Astrocyte of the hippocampus (primary cell): ENCODE measurements at regions not wholly inside any gene's neighbourhood (a gene's known extent, or its start where the extent isn't known, plus 50 kb on each side); places are given as distances from the start of the nearest gene placed in this dataset.
A peak's percentile ranks its signal among the peaks of the same experiment; 100 is the strongest.

Experiments
- DNase-seq: peaks from one replicate; pipeline ENCODE4 v3.0.0; 2011; ENCODE audit warnings: low read depth, low spot score

DNA sequence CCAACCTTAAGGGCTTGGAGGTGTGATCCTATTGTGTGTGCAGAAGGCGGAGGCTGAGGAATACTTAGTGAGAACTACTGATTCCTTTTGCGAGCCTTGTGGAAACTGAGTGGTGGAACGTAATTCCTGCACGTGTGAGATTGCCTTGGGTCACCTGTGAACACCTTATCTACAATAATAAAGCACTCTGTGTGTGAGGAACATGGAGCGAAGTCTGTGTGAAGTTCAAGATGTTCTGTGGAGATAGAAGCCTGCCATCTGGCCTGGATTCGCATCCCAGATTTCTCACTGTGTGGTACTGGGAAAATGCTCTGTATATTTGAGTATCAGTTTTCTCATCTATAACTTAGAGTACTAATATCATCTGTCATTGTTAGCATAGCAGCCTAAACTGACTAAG lies 179.5 kb upstream of the PDZRN3 start:
- DNase-seq = no peak

DNA sequence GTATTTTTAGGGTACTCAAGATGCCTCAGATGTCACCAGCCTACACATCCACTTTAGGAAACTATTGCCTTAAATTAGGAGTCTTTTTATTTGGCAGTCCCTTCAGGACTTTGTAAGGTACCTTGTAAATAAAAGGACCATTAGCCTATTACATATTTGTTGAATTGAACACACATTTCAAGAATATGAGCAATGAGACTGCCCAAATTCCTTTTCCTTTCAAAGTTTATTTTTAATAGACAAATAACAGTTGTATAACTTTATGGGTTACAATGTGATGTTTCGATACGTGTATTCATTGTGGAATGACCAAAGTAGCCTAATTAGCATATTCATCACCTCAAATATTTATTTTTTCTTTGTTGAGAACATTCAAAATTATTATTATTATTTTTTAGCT lies 176.7 kb upstream of the PDZRN3 start:
- no peak for DNase-seq

DNA sequence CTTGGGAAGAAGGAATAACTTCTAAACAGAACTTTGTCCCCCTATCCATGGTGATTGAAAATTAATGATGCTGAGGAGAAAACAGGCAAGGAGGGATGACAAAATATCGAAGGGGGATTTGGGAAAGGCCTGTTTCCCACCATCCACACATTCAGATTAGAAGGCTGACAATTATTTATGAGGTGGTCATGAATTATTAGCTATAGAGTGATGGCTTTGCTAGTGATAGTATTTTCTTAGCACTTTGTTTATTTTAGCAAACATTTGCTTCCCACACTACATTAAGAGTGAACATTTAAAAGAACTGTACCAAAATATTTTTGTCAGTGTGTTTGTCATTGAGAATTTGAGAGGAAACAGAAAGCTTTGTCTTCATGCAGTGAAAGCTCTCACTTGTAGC lies 172.6 kb upstream of the PDZRN3 start:
- no peak for DNase-seq

DNA sequence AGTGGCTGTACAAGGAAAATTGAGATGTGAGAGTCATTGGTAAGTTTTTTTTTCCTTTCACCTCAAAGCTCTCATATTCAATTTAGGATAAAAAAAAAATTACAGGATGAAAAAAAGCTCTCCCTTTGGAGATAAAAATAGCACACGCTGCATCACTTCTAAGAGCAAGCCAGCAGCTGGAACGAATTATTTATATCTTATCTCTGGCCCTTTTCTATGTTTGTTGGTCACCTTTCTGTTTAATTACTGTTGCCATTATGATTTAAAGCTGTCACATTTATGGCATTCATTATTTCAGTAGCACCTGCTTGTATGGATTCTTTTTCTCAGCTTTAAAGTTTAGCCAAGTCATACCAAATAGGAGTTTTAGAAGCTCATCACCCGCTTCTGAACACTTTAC lies 171.6 kb upstream of the PDZRN3 start:
- DNase-seq = no peak

DNA sequence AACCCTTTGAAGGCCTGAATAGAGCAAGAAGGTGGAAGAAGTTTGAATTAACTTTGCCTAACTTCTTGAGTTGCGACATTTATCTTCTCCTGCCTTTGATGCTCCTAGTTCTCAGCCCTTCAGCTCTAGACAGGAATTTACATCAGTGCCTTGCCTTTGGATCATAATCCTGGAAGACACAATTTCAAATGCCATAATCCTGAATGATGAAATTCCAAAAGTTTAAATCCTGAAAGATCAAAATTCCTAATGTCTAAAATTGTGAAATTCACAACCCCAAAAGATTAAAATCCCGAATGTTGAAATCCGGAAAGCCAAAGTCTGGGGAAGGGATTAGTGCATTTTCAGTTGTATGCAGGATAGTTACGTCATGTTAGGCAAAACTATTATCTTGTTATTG lies 166.6 kb upstream of the PDZRN3 start:
- no peak for DNase-seq

DNA sequence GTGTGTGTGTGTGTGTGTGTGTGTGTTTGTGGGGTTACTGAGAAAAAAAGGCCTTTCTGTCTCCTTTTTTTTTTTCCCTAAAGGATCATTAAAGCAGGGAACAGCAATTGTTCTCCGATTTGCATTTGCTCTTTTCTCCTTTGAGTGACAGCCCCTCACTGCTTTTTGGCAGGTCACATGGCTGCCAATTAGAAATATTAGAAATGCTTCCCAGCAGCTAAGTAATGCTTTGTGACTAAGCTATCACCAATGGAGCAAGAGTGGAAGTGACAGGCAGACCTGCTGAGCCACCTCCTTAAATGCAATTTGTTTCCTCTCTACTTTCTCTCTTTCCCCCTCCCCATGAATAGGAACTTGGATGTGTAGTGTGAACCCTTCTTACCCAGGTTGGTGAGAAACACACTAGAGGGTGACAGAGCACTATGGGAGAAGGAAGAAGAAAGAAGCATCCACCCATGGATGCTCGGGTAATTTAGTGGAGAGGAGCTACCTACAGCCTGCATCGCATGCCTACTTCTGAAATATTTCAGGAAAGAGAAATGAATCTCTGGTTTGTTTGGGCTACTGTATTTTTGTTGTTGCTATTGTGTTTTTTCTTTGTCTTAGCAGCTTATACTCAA lies 165.2 kb upstream of the PDZRN3 start:
- peak; percentile 13 for DNase-seq

DNA sequence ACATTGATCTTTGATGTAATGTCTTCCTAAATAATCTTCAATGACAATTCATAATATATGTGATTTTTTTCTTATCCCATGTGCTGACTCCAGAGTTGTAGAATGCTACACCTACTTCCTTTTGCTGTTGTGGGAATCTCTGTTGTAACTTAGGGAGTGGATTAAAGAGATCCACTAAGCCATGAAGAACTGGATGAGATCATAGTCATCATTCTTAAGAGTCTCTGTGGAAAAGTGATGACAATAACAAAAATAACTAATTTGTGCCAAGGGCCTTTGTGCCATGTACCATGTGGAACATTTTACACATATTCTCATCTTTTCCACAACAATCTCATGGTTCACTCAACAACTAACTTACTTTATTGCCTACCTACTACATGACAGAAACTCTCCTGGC lies 162.9 kb upstream of the PDZRN3 start:
- DNase-seq = no peak

DNA sequence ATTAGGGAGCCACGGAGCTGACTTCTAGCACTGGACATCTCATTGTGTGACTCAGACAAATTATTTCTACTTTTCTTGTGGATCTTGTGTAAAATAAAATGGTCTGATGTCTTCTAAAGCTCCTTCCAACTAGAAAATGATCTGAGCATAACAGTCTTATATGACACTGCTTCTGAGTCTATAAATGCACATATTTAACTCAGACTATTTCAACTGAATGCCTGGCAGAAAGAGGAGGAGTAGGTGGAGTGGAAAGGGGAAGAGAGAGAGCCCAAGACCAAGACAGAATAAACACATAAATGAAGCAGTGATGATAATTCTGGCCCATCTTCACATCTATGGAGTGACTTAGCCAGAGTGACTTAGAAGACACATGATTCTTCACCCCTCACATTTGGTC lies 162.3 kb upstream of the PDZRN3 start:
- no peak for DNase-seq

DNA sequence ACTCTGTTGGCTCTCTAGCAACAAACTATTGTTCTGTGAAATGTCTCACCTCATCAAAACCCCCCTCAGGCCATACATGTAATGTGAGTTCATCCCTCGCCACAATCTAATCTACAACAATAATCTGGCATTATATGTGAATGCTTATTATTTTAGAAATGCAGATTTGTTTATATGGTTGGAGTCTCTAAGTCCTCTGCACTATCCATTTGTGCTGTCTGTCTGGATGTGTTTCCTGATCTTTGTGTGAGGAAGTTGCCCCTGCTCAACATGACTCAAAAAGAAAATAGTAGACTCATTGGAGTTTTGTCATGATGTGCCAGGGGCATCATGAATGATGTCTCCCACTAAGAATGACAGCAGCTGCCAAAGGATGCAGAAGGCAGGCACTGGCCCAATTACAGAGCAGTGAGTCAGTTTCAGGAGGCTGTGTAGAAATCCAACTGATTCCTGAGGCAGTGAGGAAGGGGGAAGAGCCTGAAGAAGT lies 161.6 kb upstream of the PDZRN3 start:
- DNase-seq = peak; percentile 91

DNA sequence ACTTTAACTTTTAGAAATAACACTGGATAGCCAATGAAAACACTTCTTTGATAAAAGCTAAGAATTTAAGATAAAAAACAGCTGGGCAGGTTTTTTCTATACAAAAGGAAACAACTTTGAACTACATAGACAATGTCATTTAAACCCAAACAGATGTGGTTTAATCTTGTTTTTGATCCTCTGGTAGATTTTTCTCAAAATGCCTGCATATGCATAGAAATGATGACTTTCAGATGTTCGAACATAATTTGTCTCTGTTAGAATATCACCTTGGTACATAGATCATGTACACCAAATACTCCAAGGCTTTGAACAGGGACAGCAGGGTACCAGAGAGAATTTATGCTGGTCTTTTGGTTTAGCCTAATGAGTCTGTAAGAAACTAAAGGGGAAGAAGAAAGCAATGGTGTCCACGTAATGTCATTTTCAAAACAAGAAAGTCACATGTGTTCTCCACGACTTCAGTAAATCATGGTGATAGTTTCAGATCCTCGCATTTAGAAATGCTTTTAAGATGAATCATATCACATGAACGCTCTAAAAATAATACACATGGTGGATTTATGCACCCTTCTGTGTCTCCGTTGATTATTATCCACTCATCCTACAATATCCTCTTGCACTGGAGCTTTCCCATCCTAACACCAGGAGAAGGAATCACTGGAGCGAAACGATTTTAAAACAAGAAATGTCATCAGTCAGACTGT lies 160.1 kb upstream of the PDZRN3 start:
- DNase-seq = peak; percentile 10

DNA sequence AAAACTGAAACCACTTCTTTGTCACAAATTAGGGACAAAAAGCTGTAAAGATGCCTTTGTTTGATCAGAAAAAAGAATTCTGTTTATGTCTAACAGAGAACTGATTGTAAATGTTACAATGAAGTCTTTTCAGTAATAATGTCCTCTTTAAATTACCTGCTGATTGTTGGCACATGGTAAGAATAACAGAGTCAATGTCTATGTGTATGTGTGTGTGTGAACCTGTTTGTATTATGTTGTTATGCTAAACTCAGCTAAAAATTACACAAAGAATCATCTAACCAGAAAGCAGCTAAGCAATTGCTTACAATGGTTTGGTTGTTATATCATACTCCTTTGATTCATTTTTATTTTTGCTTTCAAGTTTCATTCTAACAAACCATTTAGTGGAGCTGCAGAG lies 159.1 kb upstream of the PDZRN3 start:
- DNase-seq = no peak

DNA sequence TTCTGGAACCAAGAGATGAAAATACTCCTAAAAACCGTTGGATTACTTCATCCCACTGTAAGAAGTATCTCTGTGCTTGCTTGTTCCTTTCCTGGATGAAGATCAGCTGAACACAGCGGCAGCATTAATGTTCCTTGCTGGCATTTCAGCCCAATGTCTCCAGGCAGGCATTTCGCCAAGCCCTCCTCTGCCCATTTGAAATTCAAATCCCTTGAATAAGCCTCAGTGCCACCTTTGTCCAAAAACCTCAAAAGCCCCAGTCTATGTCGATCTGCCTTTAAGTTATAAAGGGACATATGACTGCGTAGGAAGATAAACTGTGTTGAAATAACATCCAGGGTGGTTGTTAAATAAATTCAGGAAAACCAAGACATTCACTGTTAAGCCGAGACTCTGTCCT lies 156.8 kb upstream of the PDZRN3 start:
- DNase-seq = peak; percentile 76

DNA sequence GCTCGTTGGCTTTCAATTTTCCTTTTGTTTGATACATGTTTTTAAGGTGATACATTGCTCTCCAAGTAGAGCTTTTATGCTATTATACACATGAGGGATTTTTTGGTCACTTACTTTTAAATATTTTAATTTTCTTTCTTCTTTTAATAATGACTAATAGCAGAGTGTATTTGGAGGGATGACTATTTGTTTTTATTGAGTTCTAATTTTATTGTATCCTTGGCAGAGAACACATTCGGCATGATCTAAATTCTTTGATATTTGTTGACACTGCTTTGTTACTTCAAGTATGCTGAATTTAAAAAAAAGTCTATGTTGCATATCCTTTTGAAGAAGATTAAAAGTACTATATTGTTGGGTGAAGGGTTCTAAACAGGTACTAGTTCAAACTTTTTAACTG lies 149.9 kb upstream of the PDZRN3 start:
- peak; percentile 4 for DNase-seq

DNA sequence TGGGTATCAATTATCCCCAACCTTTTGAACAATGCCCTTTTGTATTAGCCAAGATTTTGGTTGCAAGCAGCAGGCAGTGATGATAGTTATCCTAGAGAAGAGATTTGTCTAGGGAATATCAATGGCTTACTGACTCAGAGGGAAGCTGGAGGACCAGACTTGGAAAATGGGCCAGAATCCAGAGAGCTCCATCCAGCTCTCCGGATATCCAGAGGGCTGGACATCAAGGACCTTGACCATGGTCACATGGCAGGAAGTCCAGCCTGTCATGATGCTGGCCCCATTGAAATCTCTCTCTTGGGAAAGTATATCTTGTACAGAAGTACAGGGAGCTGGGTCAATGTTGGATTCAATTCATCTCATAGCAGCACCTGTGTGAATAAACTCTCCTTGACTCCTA lies 148.5 kb upstream of the PDZRN3 start:
- no peak for DNase-seq

DNA sequence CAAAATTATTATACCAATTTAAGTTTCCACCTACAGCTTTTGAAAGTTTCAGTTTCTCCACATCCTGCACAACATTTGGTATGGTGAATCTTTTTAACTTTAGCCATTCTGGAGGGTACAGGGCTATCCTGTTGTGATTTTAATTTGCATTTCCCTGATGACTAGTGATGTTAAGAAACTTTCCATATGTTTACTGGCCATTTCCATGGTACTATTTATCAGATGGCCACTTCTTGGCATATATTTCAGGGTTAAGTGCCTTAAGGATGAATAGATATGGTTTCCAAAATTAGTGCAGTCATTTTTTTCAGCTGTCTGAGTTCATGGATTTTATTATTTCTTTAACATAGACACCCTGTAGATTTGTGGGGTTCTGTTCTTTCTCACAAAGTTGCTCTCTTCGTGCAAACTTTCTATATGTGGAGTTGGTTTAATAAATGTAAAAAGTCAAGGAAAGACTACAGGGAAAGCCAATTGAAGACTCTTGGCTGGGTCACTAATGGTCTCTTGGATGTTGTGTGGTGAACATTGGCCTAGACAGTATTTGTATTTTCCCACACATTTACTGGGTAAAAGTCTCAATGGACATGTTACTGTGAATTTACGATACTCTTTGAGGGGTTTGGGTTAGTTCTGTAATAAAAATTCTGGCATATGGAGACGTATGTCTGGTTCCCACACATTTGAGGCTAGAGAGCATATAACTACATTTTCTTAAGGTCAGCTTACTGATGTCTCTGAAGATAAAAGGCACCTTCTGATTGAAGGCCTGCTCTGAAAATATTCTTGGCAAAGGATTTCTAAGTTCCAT lies 147.5 kb upstream of the PDZRN3 start:
- no peak for DNase-seq

DNA sequence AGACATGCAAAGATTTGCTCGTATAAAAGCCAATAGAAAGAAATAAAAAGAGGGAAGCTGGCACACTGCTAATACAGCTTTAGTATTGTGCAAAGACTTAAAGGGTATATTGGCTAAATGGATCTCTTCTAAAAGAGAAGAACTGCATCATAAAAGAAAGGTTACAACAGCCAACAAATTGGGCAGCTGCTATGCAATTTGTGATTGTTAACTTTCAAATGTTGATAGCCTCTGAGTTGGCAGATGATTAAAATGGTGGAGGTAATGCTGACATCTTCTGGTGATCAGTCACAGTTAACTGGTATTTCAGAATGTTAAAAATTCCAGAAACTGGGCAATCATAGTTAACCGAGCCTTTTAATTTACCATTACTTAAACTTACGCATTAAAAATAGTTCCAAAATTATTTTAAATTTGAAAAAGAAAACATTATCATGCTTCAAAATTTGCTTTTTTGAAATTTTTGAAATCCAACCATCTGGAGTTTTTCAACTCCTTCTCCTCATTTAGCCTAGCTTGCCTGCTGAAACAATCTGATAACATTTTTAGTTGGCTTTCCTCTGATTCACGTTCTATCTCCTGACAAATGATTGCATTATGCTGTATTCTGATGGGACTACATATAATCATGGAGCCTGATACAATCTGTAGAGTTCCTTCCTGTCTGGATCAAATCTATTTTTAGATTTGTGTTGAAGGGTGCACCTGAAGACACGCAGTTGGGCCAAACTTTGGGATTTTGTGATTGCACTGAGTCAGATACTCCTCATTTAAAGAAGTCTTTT lies 144.0 kb upstream of the PDZRN3 start:
- no peak for DNase-seq

DNA sequence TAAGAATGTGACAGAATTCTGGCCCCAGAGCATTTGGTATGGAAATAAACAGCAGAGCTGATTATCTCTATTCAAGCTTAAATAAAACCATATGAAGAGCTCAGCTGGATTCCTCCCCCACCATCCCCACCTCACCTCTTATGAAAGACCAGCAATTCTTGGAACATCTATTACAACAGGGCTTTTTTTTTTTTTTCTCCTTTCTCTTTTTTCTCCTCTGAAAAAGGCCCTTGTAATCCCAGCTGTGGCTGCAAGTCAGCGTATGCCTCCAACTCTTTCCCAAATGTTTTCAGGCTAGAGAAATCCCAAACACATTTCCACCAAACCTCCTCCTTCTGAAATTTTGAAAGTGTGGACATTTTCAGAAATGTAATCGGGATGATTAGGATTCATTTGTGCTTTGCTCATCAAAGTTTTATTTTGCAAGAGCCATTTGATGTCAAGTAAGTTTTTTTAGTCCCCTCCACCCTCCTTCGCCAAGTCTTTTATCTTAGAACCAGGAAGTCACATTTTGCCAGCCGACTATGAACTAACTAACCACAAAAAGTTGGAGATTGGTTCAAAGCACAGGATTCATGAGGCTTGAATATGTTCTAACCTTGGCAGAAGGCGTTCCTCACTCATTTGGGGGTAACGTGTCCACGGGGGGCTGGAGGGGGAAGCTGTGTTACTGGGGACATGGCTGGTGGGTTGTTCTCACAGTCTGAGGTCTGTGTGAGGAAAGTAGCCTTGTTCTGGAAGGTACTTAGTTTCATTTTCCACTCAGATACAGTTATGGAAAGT lies 142.0 kb upstream of the PDZRN3 start:
- peak; percentile 71 for DNase-seq

DNA sequence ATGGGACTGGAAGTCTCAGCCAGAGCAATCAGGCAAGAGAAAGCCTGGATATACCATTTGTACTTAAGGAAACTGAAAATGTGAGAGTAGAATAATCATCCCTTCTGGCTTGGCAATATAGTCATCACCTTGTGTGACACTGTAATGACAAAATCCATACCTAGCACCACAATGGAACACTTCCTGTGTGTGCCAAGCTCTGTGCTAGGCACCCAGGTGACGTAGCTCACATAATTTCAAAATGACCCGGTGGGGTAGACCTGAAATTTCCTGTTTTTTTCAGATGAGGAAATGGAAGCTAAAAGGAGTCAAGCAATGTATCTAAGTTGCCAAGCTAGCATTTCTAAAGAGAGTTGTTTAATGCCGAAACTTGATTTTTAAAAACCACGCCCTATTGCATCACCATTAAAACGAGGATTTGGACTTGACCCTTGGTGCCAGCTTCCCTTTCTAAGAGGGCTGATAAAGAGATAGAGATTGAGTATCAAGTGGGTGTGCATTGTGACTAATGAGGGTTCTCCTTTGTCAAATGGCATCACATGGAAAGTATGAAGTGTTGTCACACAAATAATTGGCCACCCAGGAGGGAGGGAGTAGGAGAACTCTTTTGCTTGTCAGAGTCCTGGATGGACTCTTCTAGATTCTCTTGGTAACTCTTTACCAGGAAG lies 141.3 kb upstream of the PDZRN3 start:
- DNase-seq = no peak

DNA sequence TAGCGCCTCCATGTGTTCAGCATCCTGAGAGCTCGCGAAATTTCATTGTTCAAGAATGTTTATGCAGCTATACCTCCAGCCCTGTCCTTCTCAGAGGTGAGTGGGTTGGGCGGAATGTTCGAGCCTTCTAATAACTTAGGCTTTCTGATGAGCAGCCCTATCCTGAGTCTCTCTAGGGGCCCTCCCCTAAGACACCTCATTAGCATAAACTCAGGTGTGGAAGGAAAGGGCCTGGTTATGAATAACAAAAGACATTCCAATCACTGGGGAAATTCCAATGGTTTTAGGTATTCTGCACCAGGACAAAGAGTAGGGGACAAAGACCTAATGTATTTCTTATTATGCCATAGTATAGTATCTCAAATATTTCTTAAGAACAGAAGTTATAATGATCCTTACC lies 138.1 kb upstream of the PDZRN3 start:
- DNase-seq = no peak

DNA sequence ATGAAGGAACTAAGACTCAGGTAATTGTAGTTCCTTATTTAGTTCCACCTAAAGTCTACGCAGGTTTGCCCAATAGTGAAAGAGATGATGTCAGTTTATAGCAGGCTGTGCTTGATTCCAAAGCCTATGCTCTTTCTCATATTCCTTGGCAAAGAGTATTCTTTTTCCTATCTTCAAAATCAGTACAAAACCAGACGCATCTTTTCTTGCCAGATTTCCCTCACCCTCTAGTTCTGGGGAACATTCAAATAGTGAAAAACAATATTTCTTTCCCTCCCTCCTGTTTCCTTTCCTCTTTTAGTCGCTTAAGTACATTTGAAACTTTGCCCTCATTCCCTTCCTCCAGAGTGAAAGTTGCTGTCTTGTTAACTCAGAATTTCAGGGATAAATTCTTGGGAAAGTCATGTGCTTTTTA lies 134.6 kb upstream of the PDZRN3 start:
- DNase-seq = no peak

DNA sequence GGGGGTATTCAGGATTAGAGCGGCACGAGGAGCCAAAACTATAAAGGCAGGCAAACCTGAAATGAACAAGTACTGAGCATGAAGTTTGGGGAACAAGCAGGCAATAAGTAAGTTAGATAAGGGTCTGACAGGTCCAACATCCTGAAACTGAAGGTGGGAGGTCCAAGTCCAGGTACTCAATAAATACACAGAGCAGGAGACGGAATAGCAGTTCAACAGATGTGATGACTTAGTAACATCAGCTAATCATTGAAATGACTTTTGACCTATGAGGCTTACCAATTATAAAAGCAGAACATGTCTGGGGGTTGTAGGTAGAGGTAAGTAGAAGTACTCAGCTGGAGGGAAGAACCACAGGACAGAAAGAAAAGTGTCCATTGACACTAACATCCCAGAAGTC lies 132.8 kb upstream of the PDZRN3 start:
- no peak for DNase-seq
